ENCODE measurements at regions not wholly inside any gene's neighbourhood (a gene's known extent, or its start where the extent isn't known, plus 50 kb on each side); places are given as distances from the start of the nearest gene placed in this dataset.

DNA sequence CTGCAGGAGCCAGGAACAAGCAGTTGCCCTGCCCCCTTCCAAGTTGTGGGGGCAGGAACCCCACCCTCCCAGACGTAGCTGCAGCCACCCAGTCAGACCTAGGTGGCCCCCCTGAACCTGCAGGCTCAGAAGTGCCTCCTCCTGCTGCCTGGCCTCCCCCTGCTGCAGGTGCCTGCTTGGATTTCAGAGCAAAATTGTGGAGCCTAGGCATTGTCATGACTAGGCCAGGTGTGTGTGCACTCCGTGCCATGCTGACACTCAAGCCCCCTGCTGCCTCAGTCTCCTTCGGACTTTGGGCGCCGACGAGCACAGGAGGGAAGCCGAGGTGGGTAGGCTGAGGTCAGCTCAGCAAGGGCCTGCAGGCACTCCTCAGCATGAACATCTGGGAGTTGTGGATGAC is 733.9 kb upstream of the ZWINT start (continued):
- TF ChIP-seq, protein P1, sequence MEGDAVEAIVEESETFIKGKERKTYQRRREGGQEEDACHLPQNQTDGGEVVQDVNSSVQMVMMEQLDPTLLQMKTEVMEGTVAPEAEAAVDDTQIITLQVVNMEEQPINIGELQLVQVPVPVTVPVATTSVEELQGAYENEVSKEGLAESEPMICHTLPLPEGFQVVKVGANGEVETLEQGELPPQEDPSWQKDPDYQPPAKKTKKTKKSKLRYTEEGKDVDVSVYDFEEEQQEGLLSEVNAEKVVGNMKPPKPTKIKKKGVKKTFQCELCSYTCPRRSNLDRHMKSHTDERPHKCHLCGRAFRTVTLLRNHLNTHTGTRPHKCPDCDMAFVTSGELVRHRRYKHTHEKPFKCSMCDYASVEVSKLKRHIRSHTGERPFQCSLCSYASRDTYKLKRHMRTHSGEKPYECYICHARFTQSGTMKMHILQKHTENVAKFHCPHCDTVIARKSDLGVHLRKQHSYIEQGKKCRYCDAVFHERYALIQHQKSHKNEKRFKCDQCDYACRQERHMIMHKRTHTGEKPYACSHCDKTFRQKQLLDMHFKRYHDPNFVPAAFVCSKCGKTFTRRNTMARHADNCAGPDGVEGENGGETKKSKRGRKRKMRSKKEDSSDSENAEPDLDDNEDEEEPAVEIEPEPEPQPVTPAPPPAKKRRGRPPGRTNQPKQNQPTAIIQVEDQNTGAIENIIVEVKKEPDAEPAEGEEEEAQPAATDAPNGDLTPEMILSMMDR (IDR thresholded peaks at IDR 0.05): no peak
- TF ChIP-seq EP300 (IDR thresholded peaks at IDR 0.05; ENCODE audit: borderline replicate concordance in 1 of 2, low read depth in 1 of 2, low read length in 1 of 2): no peak
- TF ChIP-seq TEAD4 (IDR thresholded peaks at IDR 0.05; ENCODE audit: borderline replicate concordance, insufficient read depth): no peak
- TF ChIP-seq, protein P2, sequence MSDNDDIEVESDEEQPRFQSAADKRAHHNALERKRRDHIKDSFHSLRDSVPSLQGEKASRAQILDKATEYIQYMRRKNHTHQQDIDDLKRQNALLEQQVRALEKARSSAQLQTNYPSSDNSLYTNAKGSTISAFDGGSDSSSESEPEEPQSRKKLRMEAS (IDR thresholded peaks at IDR 0.05; ENCODE audit: low read depth): no peak
- TF ChIP-seq POLR2AphosphoS5 (IDR thresholded peaks at IDR 0.05; ENCODE audit: low read depth, low read length): no peak
- TF ChIP-seq RFX5 (IDR thresholded peaks at IDR 0.05; ENCODE audit: low read length): no peak
- TF ChIP-seq NFIC (IDR thresholded peaks at IDR 0.05; ENCODE audit: borderline replicate concordance): no peak

DNA sequence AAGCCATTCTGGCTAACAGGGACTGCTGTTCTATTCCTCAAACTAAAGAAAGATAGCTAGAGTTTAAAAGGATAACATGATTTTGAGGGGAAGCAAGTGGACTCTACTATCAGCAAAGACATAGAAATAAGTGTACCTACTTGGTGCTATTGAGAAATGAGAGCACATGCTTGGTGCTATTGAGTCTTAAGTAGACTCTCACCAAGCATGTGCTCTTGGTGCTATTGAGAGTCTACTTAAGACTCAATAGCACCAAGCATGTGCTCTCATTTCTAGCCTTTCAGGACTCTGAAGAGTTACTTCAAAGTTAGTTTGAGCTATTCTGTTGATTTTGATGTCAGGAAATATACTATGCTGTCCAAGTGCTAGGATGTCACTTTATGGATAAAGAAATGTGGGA is 733.0 kb upstream of the ZWINT start:
- no peak overlapping the region for H3K4me2 ChIP-seq
- no peak for DNase-seq
- H3K9me3 ChIP-seq: no peaks in the 10 kb centered on the region; the same call in 1 of the 2 replicates
- ChIA-PET POLR2A (no interaction called here), CTCF (no interaction called here)
- no peak overlapping the region for H3K27ac ChIP-seq (ENCODE audit: low read depth in 2 of 2, low read length in 1 of 2)
- no peaks in the 10 kb centered on the region for H3K9me2 ChIP-seq
- H3K79me2 ChIP-seq (ENCODE audit: insufficient read depth): no peaks in the 10 kb centered on the region
- H3K4me1 ChIP-seq (ENCODE audit: control insufficient read depth in 1 of 2, insufficient read depth in 2 of 2, low read depth in 1 of 2, low read length in 1 of 2): no peaks in the 10 kb centered on the region
- TF ChIP-seq RXRA (IDR thresholded peaks at IDR 0.05; ENCODE audit: borderline replicate concordance, low read depth): no peak
- TF ChIP-seq, protein P3, sequence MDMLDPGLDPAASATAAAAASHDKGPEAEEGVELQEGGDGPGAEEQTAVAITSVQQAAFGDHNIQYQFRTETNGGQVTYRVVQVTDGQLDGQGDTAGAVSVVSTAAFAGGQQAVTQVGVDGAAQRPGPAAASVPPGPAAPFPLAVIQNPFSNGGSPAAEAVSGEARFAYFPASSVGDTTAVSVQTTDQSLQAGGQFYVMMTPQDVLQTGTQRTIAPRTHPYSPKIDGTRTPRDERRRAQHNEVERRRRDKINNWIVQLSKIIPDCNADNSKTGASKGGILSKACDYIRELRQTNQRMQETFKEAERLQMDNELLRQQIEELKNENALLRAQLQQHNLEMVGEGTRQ (IDR thresholded peaks at IDR 0.05; ENCODE audit: borderline replicate concordance, low read depth, low read length): no peak
- TF ChIP-seq, protein P4, sequence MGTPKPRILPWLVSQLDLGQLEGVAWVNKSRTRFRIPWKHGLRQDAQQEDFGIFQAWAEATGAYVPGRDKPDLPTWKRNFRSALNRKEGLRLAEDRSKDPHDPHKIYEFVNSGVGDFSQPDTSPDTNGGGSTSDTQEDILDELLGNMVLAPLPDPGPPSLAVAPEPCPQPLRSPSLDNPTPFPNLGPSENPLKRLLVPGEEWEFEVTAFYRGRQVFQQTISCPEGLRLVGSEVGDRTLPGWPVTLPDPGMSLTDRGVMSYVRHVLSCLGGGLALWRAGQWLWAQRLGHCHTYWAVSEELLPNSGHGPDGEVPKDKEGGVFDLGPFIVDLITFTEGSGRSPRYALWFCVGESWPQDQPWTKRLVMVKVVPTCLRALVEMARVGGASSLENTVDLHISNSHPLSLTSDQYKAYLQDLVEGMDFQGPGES (IDR thresholded peaks at IDR 0.05; ENCODE audit: low read depth, low read length): no peak
- TF ChIP-seq, protein P5, sequence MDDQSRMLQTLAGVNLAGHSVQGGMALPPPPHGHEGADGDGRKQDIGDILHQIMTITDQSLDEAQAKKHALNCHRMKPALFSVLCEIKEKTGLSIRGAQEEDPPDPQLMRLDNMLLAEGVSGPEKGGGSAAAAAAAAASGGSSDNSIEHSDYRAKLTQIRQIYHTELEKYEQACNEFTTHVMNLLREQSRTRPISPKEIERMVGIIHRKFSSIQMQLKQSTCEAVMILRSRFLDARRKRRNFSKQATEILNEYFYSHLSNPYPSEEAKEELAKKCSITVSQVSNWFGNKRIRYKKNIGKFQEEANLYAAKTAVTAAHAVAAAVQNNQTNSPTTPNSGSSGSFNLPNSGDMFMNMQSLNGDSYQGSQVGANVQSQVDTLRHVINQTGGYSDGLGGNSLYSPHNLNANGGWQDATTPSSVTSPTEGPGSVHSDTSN (IDR thresholded peaks at IDR 0.05): no peak
- no peak for TF ChIP-seq TEAD4 (IDR thresholded peaks at IDR 0.05; ENCODE audit: borderline replicate concordance, insufficient read depth)
- TF ChIP-seq CHD2 (IDR thresholded peaks at IDR 0.05; ENCODE audit: low read length, partially characterized antibody): no peak
- TF ChIP-seq GATA2 (CRISPR knock-in tag; IDR thresholded peaks at IDR 0.05): no peak
- no peak for TF ChIP-seq MEF2A (IDR thresholded peaks at IDR 0.05; ENCODE audit: borderline replicate concordance, low read depth)
- TF ChIP-seq, protein P1 (IDR thresholded peaks at IDR 0.05): no peak
- TF ChIP-seq TAF1 (IDR thresholded peaks at IDR 0.05; ENCODE audit: borderline replicate concordance, low read depth, low read length): no peak
- no peak for TF ChIP-seq POLR2AphosphoS5 (IDR thresholded peaks at IDR 0.05; ENCODE audit: low read depth, low read length)
- TF ChIP-seq FOXM1 (IDR thresholded peaks at IDR 0.05; ENCODE audit: low read depth): no peak
- no peak for TF ChIP-seq NRF1 (IDR thresholded peaks at IDR 0.05; ENCODE audit: low read depth, low read length)
- TF ChIP-seq JUND (IDR thresholded peaks at IDR 0.05): no peak
- TF ChIP-seq, protein P2 (IDR thresholded peaks at IDR 0.05; ENCODE audit: low read depth): no peak
- TF ChIP-seq SIN3A (IDR thresholded peaks at IDR 0.05; ENCODE audit: borderline replicate concordance, low read depth, low read length): no peak
- no peak for TF ChIP-seq RFX5 (IDR thresholded peaks at IDR 0.05; ENCODE audit: low read length)
- TF ChIP-seq, protein P6, sequence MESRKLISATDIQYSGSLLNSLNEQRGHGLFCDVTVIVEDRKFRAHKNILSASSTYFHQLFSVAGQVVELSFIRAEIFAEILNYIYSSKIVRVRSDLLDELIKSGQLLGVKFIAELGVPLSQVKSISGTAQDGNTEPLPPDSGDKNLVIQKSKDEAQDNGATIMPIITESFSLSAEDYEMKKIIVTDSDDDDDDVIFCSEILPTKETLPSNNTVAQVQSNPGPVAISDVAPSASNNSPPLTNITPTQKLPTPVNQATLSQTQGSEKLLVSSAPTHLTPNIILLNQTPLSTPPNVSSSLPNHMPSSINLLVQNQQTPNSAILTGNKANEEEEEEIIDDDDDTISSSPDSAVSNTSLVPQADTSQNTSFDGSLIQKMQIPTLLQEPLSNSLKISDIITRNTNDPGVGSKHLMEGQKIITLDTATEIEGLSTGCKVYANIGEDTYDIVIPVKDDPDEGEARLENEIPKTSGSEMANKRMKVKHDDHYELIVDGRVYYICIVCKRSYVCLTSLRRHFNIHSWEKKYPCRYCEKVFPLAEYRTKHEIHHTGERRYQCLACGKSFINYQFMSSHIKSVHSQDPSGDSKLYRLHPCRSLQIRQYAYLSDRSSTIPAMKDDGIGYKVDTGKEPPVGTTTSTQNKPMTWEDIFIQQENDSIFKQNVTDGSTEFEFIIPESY (IDR thresholded peaks at IDR 0.05; ENCODE audit: borderline replicate concordance, low read depth): no peak
- no peak for TF ChIP-seq EZH2phosphoT487 (IDR thresholded peaks at IDR 0.05; ENCODE audit: borderline replicate concordance, low read depth)
- TF ChIP-seq FOXJ3 (CRISPR knock-in tag; IDR thresholded peaks at IDR 0.05): no peak
- no peak overlapping the region for H2AFZ ChIP-seq (ENCODE audit: low read depth)
- H3K9ac ChIP-seq: no peak overlapping the region
- H4K20me1 ChIP-seq (ENCODE audit: insufficient read depth): no peaks in the 10 kb centered on the region
- no peak overlapping the region for H3K4me3 ChIP-seq (ENCODE audit: low read depth in 2 of 2, low read length in 1 of 2)
- no peaks in the 10 kb centered on the region for H3F3A ChIP-seq (replicated peaks; ENCODE audit: insufficient read depth)
- H3K27me3 ChIP-seq (ENCODE audit: insufficient read depth): no peaks in the 10 kb centered on the region
- H3K36me3 ChIP-seq (replicated peaks in 1 of 2; ENCODE audit: control insufficient read depth in 1 of 2, insufficient read depth in 2 of 2, low read length in 1 of 2): no peaks in the 10 kb centered on the region
